ENCODE measurements at regions not wholly inside any gene's neighbourhood (a gene's known extent, or its start where the extent isn't known, plus 50 kb on each side); places are given as distances from the start of the nearest gene placed in this dataset.

GRCh38 chr5:53288511-53288910 is 179.0 kb upstream of the MOCS2 start:
- TF ChIP-seq GATA3 (IDR thresholded peaks at IDR 0.05; ENCODE audit: low read depth, low read length), result no peak
- TF ChIP-seq GATA2 (IDR thresholded peaks at IDR 0.05; ENCODE audit: low read depth, low read length), result no peak

Data from SH-SY5Y (cell line).